Lung (tissue), 11 donors: ENCODE measurements at regions not wholly inside any gene's neighbourhood (a gene's known extent, or its start where the extent isn't known, plus 50 kb on each side); places are given as distances from the start of the nearest gene placed in this dataset.

Experiments used
- ATAC-seq: fragments of 200-7000 bp; cut with Tn5 transposase; one replicate; pipeline ENCODE4 v1.9.1; 2020; ENCODE audit warnings: moderate number of reproducible peaks; ENCODE audit not compliant: insufficient read depth, low FRiP score
- DNase-seq, 3 donors: peaks; one replicate each; pipeline ENCODE4 v3.0.0-alpha.2; 2013 to 2017
- H3K27ac ChIP-seq, 2 donors: one replicate each; pipeline ENCODE4 v1.5.1; 2013; ENCODE audit warnings: mild to moderate bottlenecking in 2 of 2, moderate library complexity in 2 of 2, control low read depth in 1 of 2, inconsistent platforms in 1 of 2, low read depth in 1 of 2, low read length in 1 of 2
- H3K27me3 ChIP-seq, 3 donors: one replicate each; pipeline ENCODE4 v1.5.1; 2013; ENCODE audit warnings: low read length in 2 of 3; ENCODE audit not compliant: control insufficient read depth in 3 of 3, insufficient read depth in 3 of 3
- H3K36me3 ChIP-seq, 4 donors: one replicate each; pipeline ENCODE4 v1.5.1; 2013; ENCODE audit warnings: low read length in 4 of 4, mild to moderate bottlenecking in 1 of 4, moderate library complexity in 1 of 4; ENCODE audit not compliant: control insufficient read depth in 4 of 4, insufficient read depth in 4 of 4
- H3K4me1 ChIP-seq, 5 donors: one replicate each; pipeline ENCODE4 v1.5.1; 2013; ENCODE audit warnings: low read length in 5 of 5, mild to moderate bottlenecking in 2 of 5, moderate library complexity in 1 of 5; ENCODE audit not compliant: control insufficient read depth in 5 of 5, insufficient read depth in 5 of 5
- H3K4me3 ChIP-seq: one replicate; pipeline ENCODE4 v1.5.1; 2013; ENCODE audit warnings: mild to moderate bottlenecking, control low read depth, moderate library complexity
- H3K9ac ChIP-seq, 2 donors: one replicate each; pipeline ENCODE4 v1.5.1; 2013; ENCODE audit warnings: low read length in 2 of 2, control low read depth in 1 of 2; ENCODE audit not compliant: insufficient read depth in 1 of 2
- H3K9me3 ChIP-seq, 4 donors: one replicate each; pipeline ENCODE4 v1.5.1; 2013; ENCODE audit warnings: low read length in 3 of 4, mild to moderate bottlenecking in 1 of 4, moderate library complexity in 1 of 4; ENCODE audit not compliant: control insufficient read depth in 4 of 4, insufficient read depth in 3 of 4
- WGBS, 2 donors: extraction: QIAGEN DNeasy Blood & Tissue Kit; methylation state at CpG; one replicate each; pipeline ENCODE4 v1.1.7; 2013; 5-methylcytosine and 5-hydroxymethylcytosine counted together
- TF ChIP-seq, protein P1 (sequence below): IDR thresholded peaks from 2 replicates; pipeline ENCODE4 v1.5.1; 2012; ENCODE audit warnings: mild to moderate bottlenecking; ENCODE audit errors: control extremely low read depth, extremely low read depth
- donor health status: control.
- donor health status: control.
- donor health status: Bipolar disorder and iron deficiency.
- donor health status: healthy.
- donor health status: DM: yes; HTN: yes; CAD: no.

DNA sequence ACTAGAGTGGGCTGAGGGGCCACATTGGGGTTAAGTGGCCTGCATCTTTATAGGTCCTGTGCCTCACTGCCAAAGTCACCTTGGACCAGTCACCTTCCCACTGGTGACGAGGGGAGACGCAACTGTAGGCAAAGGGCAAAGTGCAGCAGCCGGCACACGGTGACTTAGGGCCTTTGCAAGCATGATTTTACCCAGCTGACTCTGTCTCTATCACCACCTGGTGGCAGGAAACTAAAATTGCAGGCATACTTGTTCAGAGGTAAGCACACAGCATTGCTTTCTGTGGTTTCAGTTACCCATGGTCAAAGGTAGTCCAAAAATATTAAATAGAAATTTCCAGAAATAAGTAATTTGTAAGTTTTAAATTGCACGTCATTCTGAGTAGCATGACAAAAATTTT is 1164.4 kb downstream of the BRD1 start:
- DNase-seq, result no peak
- TF ChIP-seq, protein P1, sequence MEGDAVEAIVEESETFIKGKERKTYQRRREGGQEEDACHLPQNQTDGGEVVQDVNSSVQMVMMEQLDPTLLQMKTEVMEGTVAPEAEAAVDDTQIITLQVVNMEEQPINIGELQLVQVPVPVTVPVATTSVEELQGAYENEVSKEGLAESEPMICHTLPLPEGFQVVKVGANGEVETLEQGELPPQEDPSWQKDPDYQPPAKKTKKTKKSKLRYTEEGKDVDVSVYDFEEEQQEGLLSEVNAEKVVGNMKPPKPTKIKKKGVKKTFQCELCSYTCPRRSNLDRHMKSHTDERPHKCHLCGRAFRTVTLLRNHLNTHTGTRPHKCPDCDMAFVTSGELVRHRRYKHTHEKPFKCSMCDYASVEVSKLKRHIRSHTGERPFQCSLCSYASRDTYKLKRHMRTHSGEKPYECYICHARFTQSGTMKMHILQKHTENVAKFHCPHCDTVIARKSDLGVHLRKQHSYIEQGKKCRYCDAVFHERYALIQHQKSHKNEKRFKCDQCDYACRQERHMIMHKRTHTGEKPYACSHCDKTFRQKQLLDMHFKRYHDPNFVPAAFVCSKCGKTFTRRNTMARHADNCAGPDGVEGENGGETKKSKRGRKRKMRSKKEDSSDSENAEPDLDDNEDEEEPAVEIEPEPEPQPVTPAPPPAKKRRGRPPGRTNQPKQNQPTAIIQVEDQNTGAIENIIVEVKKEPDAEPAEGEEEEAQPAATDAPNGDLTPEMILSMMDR, result no peak
- no peak overlapping the region for H3K27ac ChIP-seq
- H3K9me3 ChIP-seq, result peaks cover 0 to 5% (median 1%) of the 10 kb centered on the region in 4 donors
- no peaks in the 10 kb centered on the region for H3K4me1 ChIP-seq
- no peak overlapping the region for H3K4me3 ChIP-seq
- H3K36me3 ChIP-seq, result no peaks in the 10 kb centered on the region
- H3K27me3 ChIP-seq, result no peaks in the 10 kb centered on the region
- H3K9ac ChIP-seq, result no peak overlapping the region
- ATAC-seq, result no peak
- 68 to 73% methylated on average over 5 of the region's 5 CpGs for WGBS, 2 donors

- WGBS, 2 donors, result 87 to 88% methylated on average over 20 of the region's 20 CpGs
- H3K27ac ChIP-seq, result no peak overlapping the region
- DNase-seq, result no peak
Observed at GRCh38 chr22:48662476-48663135, 1165.1 kb downstream of the BRD1 start.

DNA sequence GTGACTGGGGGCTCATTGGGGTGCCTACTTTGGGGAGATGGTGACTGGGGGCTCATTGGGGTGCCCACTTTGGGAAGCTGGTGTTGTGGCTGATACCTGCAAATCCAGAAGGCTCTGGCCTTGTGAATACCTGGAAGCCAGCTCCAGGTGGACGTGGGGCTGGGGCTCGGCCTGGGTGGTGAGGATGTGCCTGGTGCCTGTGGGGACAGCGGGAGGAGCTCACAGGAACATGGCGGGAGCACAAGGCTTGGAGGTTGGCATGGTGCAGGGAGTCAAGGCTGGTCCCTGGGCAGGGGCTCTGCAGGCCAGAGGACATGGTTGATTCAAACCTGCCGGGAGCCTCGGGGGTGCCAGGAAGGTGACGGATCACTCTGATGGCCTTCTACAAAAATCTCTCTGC is 1165.7 kb downstream of the BRD1 start:
- whole genome bisulfite sequencing, 2 donors, result 66 to 95% methylated on average over 7 of the region's 7 CpGs
- Histone ChIP-seq H3K9ac (no peak overlapping the region), H3K4me1 (no peaks in the 10 kb centered on the region), H3K27ac (no peak overlapping the region), H3K27me3 (no peaks in the 10 kb centered on the region), H3K9me3 (peaks cover 0 to 5% (median 1%) of the 10 kb centered on the region in 4 donors), H3K4me3 (no peak overlapping the region), H3K36me3 (no peaks in the 10 kb centered on the region)
- TF ChIP-seq, protein P1, result no peak
- no peak for DNase-seq
- no peak for ATAC-seq

More at GRCh38 chr22:48662476-48663135, 1165.1 kb downstream of the BRD1 start:
- no peak for ATAC-seq
- H3K4me1 ChIP-seq, result no peaks in the 10 kb centered on the region
- H3K27me3 ChIP-seq, result no peaks in the 10 kb centered on the region
- H3K9me3 ChIP-seq, result peaks cover 0 to 5% (median 1%) of the 10 kb centered on the region in 4 donors
- H3K36me3 ChIP-seq, result no peaks in the 10 kb centered on the region
- no peak overlapping the region for H3K9ac ChIP-seq
- no peak overlapping the region for H3K4me3 ChIP-seq
- TF ChIP-seq, protein P1, result no peak
